Activated CD8-positive, alpha-beta memory T cell treated with anti-CD3 and anti-CD28 coated beads, Interleukin-2, amount 50 U/mL, for 4 hours (primary cell): ENCODE measurements at regions not wholly inside any gene's neighbourhood (a gene's known extent, or its start where the extent isn't known, plus 50 kb on each side); places are given as distances from the start of the nearest gene placed in this dataset.
"Not testable (repeated sequence)": the region's sequence is repeated elsewhere in the genome, so short reads cannot be mapped to it uniquely, and the experiment has no call there.

Experiments
- DNase-seq: peaks from one replicate; pipeline ENCODE4 v3.0.0-alpha.2; 2020

DNA sequence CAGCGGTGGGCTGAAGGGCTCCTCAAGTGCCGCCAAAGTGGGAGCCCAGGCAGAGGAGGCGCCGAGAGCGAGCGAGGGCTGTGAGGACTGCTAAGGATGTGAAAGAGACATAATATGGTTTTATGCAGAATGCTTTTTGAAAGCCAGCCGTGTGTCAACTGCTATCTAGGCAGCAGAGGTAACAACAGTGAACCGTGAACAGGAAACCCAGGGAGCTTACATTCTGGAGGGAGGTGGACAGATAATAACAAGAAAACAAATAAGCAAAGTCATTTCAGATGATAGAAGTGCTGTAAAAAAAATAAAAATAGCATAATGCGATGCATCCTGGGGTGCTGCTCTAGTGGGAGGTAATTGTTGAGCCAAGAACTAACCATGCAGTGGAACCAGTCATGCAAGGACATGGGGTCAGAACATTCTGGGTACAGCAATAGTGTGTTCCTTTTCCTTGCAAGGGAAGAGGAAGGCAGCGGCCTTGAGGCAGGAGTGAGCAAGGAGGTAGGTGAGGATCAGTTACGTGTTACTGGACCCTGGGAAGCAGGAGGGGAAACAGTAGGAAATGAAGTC lies 134.4 kb upstream of the TMEM170B start:
- DNase-seq: no peak

DNA sequence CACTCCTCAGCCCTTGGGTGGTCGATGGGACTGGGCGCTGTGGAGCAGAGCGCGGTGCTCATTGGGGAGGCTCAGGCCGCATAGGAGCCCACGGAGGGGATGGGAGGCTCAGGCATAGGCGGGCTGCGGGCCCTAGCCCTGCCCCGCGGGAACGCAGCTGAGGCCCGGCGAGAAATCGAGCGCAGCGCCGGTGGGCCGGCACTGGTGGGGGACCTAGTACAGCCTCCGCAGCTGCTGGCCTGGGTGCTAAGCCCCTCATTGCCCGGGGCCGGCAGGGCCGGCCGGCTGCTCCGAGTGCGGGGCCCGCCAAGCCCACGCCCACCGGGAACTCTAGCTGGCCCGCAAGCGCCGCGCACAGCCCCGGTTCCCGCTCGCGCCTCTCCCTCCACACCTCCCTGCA lies 135.0 kb upstream of the TMEM170B start:
- DNase-seq: not testable (repeated sequence)

DNA sequence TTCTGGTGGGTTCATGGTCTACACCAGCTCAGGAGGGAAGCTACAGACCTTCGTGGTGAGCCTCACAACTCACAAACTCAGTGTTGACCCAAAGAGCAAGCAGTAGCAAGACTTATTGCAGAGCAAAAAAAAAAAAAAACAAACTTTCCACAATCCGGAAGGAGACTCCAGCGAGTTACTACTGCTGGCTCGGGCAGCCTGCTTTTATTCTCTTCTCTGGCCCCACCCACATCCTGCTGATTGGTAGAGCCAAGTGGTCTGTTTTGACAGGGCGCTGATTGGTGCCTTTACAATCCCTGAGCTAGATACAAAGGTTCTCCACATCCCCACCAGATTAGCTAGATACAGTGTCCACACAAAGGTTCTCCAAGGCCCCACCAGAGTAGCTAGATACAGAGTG lies 135.6 kb upstream of the TMEM170B start:
- DNase-seq: not testable (repeated sequence)

DNA sequence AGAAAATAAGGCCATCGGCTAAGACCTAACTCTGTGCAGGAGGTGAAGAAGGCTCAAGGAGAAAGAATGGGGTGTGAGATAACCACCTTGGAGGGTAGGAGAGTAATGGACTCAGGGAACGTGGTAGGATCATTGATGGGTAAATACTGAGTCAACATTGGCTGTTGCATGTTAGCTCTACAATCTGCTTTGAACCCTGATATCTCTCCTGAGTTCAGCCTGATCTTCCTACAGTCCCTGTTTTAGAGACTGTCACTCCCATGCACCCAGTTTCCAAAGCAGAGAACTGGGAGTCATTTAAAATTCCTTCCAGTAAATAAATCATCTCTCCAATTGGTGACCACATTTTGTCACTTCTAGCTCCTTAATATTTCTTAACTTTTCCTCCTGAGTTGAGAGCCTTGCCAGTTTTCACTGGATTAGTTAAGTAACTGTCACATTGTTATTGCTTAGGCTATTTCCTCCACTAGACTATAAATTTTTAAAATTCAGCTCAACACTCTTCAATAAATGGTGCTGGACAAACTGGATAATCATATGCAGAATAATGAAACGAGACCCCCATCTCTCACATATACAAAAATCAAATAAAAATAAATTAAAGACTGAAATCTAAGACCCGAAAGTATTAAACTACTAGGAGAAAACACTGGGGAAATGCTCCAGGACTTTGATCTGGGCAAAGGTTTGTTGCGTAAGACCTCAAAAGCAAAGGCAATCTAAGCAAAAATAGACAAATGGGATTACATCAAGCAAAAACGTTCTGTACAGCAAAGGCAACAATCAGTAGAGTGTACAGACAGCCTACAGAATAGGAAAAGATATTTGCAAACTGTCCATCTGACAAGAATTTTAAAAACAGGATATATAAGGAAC lies 138.9 kb upstream of the TMEM170B start:
- no peak for DNase-seq

DNA sequence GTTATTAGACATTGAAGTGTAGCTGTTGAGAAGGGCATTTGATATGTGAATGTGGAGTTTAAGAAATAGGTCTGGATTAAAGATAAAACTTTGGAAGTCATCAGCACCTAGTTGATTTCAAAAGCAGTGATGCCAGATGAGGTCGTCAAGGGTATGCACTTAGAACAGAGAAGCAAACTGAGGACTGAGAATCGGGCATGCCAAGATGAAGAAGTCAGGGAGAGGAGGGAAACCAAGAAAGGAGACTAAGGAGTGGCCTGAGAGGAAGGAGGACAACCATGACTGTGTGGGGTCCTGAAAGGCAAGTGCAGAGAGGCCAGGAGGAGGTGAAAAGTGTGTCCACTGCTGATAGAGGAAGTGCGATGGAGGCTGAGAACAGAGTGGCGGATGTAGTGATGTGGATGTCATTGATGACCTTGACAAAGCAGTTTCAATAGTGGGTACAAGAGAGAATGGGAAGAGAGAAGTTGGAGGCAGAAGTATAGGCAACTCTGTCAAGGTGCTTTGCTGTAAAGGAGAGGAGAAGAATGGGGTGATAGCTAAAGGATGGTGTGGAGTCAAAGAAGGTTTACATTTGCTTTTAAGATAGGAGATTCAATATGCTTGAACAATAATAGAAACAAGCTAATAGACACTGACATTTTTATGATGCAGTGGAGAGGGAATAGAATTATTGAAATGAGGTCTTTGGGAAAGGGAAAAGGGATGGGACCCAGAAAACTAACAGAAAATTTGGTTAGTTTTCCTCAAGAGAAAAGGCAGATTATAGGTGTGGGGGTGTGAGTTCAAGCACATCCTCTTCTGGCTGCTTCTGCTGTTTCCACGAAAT lies 139.7 kb upstream of the TMEM170B start:
- no peak for DNase-seq

DNA sequence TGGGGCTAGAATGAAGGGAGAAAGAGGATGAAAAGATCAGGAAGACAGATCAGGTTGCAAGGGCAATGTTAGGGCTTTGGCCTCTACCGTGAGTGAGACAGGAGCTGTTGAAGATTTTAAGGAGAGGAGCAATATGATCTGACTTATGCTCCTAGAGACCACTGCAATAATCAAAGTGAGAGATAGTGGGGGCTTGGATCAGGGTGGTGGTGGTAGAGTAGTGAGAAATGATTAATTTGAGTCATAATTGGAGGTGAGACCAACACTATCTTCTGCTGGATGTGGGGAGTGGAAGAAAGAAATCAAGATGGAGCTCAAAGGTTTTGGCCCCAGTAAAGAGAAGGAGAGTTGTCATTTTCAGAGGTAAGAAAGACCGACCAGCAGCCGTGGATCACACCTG lies 140.7 kb upstream of the TMEM170B start:
- DNase-seq: no peak

DNA sequence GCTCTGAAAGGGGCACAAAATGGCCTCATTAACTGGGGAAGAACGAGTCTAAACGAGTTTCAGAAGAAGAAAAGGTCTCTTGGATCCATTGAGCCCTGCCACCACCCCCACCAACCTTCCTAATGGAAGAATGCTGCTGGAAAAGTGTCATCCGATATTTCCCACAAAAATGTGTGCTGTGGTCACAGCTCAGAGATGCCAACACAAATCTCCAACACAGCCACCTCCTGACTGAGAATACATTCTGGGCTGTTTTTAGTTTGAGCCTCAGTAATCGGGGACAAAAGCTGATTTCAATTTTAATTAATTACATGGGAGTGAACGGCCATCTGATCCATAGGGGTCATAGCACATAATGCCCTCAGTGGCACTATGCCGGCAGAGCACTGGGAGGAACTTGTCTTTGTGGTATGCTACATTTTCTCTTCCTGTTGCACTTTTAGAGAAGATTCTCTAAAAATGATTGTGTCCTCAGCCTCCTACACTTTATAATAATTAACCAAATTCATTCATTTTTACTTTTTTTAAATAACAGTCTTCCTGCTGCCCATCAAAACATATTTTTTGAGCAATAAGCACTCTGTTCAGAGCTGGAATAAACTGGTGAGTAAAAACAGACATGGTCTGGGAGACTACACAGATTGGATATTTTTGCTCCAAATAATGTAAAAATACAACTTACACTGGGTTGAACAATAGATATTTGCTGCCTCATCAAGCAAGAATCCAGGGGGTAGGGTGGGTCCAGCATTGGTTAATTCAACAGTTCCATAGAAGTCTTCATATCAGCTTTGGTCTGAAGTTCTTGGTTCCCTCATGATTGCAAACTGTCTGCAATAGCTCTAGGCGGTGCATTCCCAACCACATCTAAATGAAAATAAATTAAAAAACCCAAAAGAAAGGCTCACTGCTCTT lies 143.6 kb upstream of the TMEM170B start:
- DNase-seq: no peak

DNA sequence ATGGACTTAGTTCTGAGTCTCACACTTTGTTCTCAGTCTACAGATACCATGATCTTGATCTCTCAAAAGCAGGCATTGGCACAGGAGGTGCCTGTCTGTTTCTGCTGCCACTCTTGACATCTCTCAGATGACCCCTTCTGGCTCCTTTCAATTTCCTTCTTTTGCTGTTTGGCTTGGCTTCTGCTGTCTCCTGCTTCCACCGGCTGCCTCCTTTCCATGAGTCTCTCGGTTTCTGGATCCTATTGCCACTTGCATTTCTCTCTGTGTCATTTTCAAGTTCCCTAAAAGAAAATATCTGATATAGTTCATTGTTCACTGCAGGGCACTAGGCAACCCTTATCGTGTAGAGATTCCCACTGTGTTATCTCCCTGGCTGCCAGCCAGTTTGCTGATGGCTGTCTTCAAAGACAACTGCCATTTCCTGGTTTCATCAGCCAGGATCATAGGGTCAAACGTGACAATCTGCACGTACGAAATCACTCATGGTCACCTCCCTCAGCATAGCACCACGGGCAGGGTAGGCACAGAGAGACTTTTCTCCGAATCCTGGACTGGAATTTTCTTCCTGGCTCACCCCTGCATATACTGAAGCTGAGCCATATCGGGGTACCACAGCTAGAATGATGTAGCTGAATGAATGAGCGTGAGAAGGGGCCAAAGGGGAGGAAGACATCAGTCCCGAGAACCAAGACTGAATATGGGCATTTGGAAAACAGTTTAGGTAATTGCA lies 144.6 kb upstream of the TMEM170B start:
- DNase-seq: no peak

DNA sequence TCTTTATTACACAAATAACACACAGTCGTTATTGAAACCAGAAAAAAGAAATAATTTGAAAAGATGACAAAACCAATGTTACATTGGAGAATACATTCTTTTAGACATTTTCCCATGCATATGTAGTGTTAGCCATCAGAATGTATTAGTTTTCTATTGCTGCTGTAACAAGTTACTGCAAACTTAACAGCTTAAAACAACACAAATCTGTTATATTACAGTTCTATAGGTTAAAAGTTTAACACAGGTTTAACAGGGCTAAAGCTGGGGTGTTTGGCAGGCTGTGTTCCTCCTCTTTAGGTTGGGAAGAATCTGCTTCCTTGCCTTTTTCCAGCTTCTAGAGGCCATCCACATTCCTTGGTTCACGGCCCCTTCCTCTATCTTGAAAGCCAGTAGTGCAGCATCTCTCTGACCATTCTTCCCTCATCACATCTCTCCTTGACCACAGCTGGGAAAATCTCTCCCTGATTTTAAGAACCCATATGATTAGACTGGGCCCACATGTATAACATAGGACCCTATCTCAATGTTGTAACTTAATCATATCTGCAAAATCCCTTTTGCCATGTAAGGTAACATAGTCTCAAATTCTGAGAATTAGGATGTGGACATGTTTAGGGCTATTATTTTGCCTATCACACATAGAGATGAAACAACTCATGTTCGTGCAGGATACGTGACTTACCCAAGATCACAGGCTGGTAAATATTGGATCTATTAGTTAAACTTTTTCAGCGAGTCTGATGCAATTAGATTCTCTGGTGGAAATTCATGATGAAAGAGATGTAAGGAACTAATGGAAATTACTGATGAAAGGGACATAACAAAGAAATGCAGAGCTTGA lies 145.4 kb upstream of the TMEM170B start:
- DNase-seq: no peak

DNA sequence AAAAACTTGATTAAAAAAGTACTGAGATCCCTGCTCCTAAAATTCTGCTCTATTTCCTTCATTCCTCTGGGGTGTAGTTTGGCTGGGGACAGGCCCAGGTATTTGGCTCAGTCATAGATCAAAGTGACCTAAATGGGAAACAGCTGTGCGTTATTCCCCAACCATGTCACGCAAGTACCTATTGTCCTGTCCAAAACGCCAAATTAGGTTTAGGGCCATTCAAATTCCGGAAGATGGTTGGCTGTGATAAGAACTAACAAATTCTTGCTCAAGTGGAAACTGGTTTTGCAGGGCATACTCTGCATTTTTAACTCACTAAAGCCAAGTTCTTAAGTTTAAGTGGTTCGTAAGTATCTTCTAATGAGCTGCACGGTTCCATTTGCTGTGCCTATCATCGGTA lies 147.6 kb upstream of the TMEM170B start:
- DNase-seq: no peak

DNA sequence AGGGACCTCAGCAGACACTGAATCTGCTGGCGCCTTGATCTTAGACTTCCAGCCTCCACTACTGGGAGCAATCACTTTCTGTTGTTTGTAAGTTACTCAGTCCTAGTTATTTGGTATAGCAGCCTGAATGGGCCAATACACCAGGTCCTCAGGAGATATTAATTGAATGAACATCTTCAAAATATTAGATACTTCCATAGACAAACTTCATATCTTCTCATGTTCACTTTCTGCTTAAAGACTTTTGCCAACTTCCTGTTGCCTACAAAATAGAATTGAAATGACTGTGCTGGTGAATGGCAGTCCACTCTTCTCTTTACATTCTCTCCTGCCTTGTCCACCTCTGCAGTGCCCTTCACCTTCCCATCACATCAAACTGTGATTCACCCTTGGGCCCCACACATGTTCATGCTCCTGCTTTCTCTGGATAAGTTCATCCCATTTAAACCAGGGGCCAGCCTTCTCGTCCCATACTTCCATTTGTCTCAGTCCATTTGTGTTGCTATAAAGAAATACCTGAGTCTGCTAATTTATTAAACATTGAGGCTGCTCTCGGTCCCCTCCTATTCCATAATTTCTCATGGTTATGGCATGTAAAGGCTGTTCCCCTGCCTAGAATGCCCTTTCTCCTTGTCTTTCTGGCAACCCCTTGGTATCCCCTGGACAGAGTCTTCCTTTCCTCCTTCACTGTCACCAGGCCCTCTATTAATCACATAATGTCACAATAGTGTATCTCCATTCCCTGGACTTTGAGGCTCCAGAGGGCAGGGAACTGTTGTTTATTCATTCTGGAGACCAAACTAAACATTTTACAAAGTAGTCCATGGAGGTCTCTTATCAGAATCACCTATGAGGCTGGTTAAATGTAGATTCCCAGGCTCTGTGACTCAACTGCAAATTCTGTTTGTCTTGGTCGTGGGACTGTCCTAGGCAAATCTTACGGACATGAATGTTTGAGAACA lies 148.3 kb upstream of the TMEM170B start:
- DNase-seq: no peak

DNA sequence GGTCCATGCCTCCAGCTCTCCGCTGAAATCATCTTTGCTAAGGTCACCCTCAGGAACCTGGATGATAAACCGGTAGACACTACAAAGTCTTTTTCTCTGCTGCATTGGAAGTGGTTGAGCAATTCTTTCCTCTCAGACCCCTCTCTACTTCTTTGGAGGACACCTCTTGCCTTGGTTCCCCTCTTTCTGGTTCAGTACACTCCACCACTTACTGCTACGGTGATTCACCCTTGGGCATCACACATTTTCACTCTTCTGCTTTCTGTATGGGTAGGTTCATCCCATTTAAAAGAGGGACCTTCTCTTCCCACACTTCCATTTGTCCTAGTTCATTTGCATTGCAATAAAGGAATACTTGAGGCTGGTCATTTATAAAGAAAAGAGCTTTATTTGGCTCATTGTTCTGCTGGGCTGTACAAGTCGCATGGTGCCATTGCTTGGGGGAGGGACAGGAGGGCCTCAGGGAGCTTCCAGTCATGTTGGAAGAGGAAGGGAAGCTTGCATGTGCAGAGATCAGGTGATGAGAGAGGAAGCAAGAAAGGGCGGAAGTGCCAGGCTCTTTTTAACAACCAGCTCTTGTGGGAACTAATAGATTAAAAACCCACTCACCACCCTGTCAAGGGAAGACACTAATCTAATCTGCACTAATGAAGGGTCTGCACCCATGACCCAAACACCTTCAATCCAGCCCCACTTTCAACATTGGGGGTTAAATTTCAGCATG lies 149.7 kb upstream of the TMEM170B start:
- DNase-seq: no peak

DNA sequence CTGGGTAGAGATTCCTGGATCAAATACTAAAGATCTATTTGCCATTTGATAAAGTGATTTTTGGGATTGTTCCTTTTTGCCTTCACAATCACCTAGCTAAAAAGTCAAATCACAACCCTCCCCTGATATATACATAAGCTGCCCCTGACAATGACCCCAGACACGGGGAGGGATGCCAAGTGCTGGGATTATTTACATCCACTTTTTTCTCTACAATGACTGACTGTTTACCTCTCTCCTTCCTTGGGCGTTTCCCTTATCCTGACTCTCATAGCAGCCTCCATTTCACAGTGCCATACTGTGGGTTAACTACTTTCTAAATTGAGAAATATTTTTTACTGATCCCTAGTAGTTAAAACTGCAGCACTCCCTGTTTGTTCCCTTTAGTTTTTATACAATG lies 150.8 kb upstream of the TMEM170B start:
- no peak for DNase-seq

DNA sequence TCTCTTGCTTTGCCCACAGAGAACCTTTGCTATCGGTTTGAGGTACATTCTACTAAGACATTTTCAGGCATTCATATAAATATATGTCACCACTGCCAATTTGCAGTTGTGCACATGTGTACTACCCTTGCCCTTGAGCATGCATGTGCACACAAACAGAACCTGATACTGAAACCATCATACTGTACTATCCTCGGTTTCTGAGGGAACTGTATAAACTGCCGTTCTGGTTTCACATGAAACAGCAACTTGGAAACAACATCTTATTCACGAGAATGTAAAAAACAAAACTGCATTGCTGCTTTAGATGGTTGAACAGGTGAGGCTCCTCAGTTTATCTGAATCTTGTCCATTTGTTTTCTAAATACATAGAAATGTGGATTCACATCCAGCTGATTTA lies 151.2 kb upstream of the TMEM170B start:
- no peak for DNase-seq

DNA sequence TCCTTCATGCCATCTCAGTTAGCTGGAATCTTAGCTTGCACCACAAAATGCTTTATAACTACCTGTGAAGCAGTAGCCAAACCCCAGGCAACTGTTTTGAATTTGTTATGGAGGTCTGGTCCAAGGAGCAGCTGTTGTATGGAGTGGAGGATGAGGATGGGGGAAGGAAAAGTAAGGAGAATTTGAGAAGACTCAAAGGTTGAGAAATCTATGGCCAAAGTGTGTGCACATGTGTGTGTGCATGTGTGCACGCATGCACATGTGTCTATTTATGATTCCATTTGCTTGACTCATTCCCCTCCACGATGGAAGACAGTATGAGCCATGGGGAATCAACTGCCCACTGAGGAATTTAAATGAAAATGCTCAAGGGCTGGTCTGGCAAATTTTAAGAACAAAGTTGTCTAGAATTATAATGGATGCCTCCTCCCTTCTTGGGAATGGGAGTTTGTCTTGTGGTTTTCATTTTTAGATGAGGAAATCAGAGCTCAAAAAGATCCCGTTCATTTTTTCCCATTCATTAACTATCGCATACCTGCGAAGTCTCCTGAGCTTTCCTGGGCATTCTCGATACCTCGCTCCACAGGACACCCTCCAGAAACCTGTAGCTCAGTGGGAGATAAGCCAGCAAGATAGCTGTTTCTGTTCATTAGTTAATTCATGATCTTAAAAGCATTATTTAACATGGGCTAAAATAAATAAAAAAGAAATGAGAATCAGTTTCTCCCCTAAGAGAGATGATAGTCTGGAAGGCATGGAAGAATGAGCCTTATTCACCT lies 152.3 kb upstream of the NEDD9 start:
- DNase-seq: no peak

DNA sequence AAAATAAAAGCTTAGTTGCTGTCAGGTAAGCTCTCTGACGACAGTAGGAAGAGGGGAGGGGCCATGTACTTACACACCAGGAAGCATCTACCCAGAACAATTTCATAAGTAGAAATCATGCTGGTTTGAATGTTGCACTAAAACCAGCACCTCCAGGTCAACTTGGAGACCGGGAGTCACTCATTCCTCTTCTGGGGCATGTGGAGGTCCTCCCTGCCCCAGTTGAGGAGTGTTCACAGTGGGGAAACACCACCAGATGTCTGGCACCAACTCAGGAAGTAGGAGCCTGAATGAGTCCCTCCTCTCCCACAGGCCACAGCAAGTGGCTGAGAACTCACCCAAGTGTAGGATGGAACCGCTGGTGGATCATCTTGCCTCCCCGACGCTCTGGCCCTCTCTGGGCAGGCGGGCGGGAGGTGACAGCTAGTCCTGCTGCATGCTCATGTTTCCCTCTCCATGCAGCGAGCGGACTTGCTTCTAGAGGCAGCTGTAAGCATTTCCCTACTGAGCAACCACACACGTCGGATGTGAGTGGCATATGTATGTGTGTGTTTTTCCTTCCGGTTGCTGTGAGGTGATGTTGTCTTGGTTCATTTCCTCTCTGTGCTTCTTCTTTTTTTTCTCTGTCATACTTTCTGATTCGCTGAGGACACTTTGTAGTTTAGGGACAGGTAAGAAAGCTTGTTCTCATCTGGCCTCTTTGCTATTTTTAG lies 149.5 kb upstream of the NEDD9 start:
- DNase-seq: peak; percentile 64

DNA sequence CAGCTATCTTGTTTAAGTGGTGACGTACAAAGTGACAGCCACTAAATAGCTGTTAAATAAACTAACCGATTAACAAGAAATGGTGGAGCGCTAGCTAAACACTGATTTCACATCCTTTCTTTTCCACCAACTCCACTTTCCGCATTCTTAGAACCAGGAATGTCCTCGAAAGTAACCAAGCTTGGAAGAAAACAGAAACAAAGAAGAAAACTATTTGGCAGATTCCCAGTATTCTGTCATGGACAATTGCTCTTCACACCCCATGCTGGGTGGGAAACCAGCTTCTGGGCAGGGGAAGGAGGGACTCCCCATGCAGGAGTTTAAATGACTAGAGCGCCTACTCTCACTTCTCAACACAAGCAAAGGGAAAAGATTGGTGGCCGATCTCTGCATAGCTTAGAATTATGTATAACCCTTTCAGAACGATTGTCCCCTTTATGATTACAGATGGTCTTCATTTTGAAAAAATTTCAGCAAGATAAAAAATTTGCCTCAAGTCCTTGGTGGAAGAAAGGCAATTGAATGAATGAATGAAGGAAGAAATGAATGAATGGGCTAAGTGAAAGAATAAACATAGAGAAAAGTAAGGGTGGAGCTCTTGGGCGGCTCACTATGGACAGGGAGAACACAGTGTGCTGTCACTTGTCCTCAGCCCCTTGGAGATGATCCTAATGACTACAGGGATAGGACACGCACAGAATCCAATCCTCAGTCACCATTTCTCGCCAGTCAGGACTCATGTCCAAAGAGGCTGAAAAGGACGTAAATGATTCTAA lies 148.7 kb upstream of the NEDD9 start:
- no peak for DNase-seq
